HG02678 (cell line): ENCODE measurements at regions not wholly inside any gene's neighbourhood (a gene's known extent, or its start where the extent isn't known, plus 50 kb on each side); places are given as distances from the start of the nearest gene placed in this dataset.
"Not testable (repeated sequence)": the region's sequence is repeated elsewhere in the genome, so short reads cannot be mapped to it uniquely, and the experiment has no call there.

Experiments used
- ATAC-seq: cut with Tn5 transposase; IDR thresholded peaks from one replicate; pipeline ENCODE4 v1.9.1; 2021; ENCODE audit warnings: mild to moderate bottlenecking, moderate library complexity; ENCODE audit not compliant: unreplicated experiment

GRCh38 chr7:118898284-118898683 lies 673.8 kb downstream of the ANKRD7 start:
- no peak for ATAC-seq

GRCh38 chr7:118902600-118902999 lies 678.1 kb downstream of the ANKRD7 start:
- ATAC-seq: no peak

- ATAC-seq: no peak
Measured at GRCh38 chr7:118907911-118908527, 683.5 kb downstream of the ANKRD7 start.

- not testable (repeated sequence) for ATAC-seq
Measured at GRCh38 chr7:118916120-118916519, 691.6 kb downstream of the ANKRD7 start.

DNA sequence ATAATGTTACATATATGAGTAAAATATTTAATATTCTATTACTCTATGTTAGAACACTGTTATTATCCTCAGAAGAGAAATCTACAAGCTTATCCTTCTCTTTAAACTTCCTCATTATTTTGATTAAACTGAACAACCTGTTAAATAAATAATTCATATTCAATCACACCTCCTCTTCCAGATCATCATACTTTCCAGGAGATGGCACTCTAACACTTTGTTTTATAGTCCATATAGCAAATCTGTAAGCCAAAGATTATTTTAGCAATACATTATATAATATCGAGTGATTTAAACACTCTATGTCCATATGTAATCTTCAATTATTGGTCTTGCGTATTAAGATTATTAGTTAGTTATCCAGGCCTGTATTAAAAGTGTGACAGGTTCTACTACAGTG lies 694.1 kb downstream of the ANKRD7 start:
- no peak for ATAC-seq

- no peak for ATAC-seq
Measured at GRCh38 chr7:118938845-118939244, 714.3 kb downstream of the ANKRD7 start.

GRCh38 chr7:118944271-118944670 lies 719.8 kb downstream of the ANKRD7 start:
- ATAC-seq: no peak

DNA sequence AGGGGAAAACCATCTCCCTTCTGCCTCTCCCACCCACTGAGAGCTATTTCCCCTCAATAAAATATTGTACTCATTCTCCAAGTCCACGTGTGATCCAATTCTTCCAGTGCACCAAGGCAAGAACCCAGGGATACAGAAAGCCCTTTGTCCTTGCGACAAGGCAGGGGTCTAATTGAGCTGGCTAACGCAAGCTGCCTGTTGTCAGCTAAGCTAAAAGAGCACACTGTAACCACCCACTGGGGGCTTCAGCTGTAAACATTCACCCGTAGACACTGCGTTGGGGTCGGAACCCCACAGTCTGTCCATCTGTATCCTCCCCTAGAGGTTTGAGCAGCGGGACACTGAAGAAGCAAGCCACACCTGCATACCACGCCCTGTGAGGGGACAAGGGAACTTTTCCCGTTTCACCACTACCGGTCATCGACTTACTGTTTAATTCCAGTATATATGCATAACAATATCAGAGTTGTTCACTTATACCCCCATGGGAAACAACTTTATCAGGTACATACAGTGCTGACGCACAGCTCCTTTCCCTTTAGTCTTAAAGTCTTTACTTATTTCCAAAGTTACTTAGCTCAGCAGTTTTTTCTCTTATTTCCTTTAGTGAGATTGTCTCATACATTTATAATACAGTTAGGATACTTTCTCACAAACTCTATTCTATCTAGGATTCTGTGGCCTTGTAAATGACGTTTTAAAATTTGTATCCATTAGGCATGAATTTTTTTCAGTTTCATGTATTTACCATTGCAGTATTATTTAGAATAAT lies 721.6 kb downstream of the ANKRD7 start:
- no peak for ATAC-seq

GRCh38 chr7:118948508-118948907 lies 724.0 kb downstream of the ANKRD7 start:
- no peak for ATAC-seq

DNA sequence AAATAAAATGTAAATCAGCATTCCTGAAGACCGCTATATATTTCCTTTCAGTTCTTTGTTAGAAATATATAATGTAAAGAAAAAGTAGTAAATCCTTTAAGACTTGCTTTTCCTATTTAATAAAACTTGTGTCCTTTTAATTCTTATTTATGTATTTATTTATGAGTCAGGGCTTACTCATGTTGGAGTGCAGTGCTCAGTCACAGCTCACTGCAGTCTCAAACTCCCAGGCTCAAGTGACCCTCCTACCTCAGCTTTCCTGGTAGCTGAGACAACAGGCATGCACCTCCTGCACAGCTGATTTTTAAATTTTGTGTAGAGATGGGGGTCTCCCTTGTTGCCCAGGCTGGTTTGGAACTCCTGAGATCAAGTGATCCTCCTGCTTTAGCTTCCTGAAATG lies 724.5 kb downstream of the ANKRD7 start:
- ATAC-seq: no peak

DNA sequence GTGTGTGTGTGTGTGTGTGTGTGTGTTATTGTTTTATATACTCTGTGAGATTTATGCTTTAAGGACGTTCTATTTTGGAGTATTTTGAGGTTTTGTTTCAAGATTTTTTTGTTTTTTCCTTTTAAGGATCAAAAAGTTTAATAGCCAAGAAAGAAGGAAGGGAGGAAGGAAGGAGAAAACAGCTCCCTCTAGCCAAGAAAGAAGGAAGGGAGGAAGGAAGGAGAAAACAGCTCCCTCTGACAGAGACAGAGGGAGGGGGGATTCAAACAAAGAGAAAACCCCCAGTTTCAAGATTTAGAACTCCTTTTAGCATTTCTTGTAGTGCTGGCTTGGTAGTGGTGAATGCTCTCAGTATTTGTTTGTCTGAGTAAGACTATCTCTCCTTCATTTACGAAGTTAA lies 731.8 kb downstream of the ANKRD7 start:
- not testable (repeated sequence) for ATAC-seq

GRCh38 chr7:118969370-118969769 lies 744.9 kb downstream of the ANKRD7 start:
- no peak for ATAC-seq

GRCh38 chr7:118971706-118972105 lies 747.2 kb downstream of the ANKRD7 start:
- no peak for ATAC-seq

DNA sequence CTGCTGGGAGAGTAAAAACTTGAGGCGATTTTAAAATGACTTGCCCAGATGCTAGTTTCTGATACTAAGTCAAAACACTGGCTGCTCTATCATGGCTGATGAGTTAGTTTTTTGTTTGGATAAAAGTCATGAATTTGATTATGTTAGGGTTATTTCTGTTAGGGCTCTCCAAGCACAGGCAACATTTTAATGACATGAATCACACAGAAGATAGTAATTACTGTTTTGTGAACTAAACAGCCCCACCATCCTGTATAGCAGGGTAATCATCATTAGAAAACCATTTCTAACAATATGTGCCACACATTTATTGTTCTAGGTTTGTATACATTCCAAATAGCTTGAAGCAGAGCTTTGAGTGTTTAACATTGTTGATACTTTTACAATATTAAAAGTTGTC lies 750.3 kb downstream of the ANKRD7 start:
- ATAC-seq: no peak

GRCh38 chr7:118995350-118995749 lies 770.8 kb downstream of the ANKRD7 start:
- ATAC-seq: no peak

DNA sequence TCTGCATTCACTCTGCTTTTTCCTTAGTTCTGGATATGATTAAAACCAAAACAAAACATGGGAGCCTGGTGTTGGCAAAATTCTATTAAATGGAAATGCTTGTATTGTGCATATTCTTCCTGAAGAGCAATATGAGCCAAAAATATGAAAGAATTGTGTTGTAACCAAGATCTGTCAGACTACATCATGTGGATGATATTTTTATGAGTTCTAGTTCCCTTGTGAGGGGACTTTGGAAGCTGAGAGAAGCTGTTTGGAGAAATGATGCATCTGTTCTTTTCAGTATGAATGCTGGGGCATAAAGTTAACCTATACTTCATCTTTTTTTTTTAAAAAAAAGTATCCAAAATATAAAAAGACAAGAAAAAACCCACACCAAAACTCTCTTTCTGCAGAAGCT lies 782.7 kb downstream of the ANKRD7 start:
- ATAC-seq: no peak

DNA sequence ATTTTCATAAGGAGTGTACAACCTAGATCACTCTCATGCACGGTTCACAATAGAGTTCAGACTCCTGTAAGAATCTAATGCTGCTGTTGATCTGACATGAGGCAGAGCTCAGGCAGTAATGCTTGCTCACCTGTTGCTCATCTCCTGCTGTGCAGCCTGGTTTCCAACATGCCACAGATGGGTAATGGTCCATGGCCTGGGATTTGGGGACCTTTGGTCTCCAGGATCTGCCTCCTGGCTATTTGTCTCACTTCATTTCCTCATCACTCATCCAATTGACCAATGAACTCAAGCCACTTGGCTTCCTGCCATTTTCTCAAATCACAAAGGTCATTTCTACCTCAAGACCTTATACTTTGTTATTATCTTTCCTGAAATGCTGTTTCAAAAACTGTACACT lies 786.1 kb downstream of the ANKRD7 start:
- no peak for ATAC-seq

DNA sequence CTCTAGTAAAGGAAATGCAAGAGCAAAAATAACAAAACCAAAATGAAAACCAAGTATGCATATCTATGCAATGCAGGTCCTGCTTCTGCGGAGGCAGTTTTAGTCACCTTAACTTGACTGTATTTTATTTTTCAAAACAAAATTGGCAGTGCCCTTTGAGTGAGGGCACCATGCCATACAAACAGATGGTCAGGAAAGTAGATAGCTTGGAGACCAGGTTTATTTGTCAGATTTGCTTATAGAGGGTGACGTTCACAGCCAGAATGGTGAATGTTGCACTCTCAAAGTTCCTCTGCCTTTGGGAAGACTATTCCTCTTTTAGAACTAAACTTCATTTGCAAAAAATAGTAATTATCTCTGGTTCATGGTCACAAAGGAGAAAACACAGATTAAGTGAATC lies 801.9 kb downstream of the ANKRD7 start:
- ATAC-seq: no peak

DNA sequence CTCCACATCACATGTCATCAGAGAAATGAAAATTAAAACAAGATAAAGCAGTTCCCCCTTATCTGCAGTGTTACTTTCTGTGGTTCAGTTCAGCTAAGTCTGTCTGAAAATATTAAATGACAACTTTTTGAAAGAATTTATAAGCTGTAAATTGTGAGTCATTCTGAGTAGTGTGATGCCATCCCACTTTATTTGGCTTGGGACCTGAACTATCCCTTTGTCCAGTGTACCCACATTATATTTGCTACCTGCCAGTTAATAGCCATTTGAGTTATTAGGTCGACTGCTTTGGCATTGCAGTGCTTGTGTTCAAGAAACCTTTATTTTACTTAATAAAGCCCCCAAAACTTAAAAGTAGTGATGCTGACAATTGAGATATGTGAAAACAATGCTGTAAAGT lies 804.2 kb downstream of the ANKRD7 start:
- no peak for ATAC-seq

- ATAC-seq: not testable (repeated sequence)
Measured at GRCh38 chr7:119032136-119032535, 807.6 kb downstream of the ANKRD7 start.

DNA sequence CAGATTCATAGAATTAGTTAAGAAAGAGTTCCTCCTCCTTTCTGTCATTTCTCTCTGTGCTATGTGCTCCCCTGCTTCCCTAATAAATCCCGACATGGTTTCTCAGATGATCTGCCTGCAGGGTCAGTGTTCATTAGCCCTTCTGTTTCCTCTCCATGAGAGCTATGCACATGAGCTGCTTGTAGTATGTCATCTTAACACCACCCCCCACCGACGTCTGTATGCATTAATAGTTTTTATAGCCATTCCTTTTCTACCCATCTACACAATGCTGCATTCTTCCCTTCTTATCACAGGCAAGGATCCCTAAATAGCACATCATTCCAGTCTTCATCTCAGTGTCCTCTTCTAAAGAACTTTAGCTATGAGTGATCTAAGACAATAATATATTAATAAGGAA lies 809.1 kb downstream of the ANKRD7 start:
- ATAC-seq: no peak

GRCh38 chr7:119037941-119038340 lies 813.4 kb downstream of the ANKRD7 start:
- ATAC-seq: no peak

- ATAC-seq: no peak
Measured at GRCh38 chr7:119046068-119046467, 821.6 kb downstream of the ANKRD7 start.
